ENCODE measurements at regions not wholly inside any gene's neighbourhood (a gene's known extent, or its start where the extent isn't known, plus 50 kb on each side); places are given as distances from the start of the nearest gene placed in this dataset.

DNA sequence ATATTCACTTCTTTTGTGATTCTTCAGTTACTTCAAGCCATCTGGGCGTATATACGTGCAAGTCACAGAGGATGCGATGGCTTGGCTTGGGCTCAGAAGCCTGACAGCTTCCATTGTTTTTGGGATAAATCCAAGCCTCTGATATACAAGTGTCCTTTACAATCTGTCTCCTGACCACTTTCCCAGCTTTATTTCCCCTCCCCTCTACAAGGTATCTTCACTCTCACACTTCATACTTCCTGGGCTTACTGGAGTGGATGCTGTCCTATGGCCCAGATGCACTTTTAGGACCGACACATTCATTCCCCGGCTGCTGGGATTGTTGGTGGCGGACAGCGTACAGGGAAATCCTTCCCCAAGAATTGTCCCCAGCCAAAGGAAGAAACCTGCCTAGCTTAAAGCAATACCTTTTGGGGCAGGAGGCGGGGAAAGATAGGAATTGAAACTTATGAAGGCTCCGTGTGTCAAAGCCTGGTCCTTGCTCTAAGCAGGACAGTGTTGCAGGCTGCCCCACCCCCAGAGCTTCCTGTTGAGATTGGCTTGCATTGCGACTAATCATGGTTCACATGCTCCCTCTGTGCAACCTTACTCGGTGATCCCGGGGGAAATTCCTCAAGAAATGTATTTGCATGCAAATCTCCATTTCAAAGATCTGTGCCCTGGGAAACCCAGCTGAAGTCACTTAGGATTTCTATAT is 802.9 kb upstream of the ID2 start:
- no peak for DNase-seq

- no peak for DNase-seq
Observed at GRCh38 chr2:7879483-7879835, 802.4 kb upstream of the ID2 start.

- no peak for DNase-seq
Observed at GRCh38 chr2:7880126-7880525, 801.7 kb upstream of the ID2 start.

- DNase-seq, result no peak
Observed at GRCh38 chr2:7880566-7880965, 801.3 kb upstream of the ID2 start.

DNA sequence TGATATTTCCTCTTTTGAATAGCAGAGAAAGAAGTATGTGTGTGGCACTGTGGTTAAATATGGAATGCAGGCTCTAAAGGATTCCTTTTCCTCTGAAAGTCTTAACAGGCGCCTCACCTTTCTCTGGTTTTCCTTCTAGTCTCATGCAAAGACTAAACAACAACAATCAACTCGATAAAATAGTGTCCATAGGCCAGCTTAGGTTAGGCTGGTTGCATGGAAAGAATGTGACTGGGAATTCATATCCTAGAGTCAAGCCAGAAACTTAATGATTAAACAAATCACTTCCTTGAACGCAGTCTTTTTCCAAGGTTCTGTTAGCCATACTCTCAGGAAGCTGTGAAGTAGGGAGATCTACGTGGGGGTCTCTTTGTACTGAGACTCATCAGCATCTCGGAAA is 800.8 kb upstream of the ID2 start:
- no peak for DNase-seq

DNA sequence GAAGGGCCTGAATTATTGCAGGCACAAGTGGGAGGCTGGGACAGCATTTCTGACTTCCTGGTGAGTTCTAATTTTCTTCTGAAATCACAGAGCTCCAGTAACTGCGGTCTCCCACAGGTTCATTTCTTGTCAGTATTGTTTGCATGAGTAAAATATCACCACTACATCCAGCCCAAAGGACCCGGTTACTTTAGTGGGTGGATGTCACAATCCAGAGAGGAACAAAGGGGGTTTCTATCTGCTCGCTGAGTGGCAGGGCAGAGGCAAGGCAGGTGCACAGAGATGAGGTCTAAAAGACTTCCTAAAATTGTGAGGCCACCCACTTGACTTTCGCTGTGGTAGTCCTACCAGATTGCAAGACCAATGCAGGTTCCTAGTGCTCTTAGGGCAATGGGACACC is 800.4 kb upstream of the ID2 start:
- DNase-seq, result no peak

- DNase-seq, result no peak
Observed at GRCh38 chr2:7882296-7882695, 799.6 kb upstream of the ID2 start.

GRCh38 chr2:7884338-7884737 is 797.5 kb upstream of the ID2 start:
- no peak for DNase-seq

DNA sequence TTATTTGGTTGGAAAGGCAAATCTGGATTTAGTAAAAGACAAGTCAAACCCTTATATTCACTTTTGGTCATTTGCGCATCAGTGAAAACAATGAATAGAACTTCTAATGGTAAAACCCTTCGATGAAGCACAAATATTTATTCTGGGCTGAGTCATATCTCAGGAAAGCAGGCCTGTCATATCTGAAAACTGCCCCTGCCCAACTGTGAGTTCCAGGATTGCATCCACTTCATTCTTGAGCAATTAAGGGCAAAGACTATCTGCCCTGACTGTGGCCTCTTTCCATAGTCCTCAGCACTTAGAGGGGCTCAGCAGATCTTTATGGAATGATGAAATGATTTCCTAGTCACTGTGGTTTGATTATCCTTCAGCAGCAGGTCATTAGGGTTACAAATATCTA is 795.2 kb upstream of the ID2 start:
- no peak for DNase-seq

DNA sequence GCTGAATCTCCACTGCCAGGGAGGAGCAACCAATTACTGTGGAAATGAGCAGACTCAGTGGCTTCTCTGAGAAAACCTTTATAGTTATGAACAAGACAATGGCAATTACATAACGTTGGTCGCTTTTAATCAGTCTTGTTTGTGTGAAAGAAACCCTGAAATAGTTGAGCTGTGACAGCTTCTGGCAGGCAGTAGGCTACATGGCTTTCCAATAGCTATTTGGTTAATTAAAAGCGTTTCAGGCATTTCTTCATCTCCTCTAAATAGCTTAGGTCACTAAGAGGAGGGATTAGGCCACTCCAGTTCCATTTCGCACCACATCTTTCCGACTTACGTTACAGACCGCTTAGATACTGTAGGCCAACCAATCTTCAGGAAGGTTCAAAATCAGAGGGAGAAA is 794.4 kb upstream of the ID2 start:
- DNase-seq, result no peak

- no peak for DNase-seq
Observed at GRCh38 chr2:7888876-7889275, 793.0 kb upstream of the ID2 start.

DNA sequence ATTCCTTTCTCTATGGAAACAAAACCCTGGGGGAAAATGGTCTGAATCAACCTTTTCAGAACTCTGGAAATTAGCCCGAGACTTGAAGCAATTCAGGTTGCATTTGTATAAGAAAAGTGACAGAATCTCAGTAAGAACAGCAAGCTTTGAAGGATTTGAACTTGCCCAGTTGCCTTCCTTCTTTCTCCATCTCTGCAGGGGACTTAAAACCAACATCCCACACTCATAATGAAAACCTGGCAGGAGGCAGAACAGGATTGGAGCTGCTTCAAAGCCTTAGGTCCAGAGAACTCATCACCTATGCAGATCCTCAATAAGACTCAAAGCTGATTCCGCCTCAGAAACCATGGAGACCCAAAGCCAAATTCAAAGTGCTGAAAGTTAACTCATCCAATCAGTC is 790.5 kb upstream of the ID2 start:
- DNase-seq, result no peak

DNA sequence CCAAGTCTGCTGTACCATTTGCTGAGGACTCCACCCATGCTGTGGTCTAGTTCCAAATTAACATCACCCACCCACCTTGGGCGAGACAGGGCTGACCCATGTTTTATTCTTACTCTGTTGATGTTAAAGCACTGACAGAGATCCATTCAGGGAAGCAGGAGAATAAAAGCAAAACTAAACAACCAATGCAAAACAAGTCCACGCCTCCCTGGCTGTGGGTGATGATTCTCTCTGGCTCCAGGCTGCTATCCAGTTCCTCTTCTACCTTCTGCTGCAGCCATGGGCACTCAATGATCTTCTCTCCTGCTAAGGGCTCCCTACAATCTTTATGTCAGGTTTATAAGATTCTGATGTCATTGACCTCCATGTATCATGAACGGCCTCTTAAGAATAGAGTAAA is 786.6 kb upstream of the ID2 start:
- DNase-seq, result no peak

GRCh38 chr2:7896940-7897487 is 784.8 kb upstream of the ID2 start:
- no peak for DNase-seq

DNA sequence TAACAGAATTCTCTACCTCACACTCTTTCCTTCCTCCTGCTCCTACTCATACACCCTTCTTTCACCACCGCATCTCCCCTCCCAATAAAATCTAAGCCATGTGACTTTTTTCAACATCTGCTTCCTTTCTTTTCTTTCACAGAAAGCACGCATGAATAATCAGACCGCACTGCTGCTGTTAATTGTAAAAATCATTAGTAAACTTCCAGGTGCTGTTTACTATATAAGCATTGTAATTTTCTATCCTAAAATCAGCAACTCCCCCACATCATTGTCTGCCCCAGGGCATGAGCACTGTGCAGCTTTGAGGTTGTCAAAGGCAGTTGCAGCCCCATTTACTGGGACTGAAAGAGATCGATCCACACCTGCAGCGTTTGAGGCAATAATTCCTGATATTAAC is 782.6 kb upstream of the ID2 start:
- DNase-seq, result peak; percentile 43

GRCh38 chr2:7899923-7900322 is 781.9 kb upstream of the ID2 start:
- DNase-seq, result no peak

DNA sequence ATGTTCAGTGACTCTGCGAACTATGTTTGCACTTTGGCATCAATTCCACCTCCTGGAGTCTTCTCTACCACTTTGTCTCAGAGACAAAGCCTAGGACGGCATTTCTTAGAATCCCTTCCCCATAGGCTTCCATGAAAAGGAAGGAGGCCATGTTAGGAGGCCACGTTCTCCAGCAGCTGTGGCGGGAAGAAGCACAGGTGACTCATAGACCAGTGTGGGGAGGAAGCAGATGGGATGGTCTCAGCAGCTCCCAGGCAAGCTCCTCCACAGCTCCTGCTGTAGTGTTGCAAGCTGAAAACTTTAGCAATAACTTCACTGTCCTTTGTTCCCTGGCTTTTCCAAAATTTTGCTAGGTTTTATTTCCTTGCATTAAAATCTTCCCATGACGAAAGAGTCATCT is 781.3 kb upstream of the ID2 start:
- DNase-seq, result no peak

DNA sequence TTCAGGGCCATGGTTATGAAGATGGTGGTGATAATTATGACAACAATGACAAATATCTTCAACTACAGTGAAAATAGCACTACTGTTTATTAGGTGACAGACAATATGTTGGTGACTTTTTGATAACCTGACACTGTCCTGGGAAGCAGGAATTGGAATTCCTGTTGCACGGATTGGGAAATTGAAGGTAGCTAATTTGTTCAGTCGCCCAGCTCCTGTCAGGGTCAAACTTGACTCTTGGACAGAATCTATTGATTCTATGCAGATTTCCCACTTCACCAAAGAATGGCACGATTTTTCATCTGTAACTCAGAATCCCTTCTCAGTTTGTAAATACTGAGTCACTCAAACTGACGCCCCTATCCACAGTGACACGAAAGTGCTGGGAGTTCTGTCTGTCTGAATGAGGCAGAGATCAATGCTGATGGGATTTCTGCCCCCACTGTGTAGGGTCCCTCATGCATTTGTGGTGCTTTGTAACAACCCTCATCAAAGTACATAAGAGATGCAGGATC is 779.5 kb upstream of the ID2 start:
- no peak for DNase-seq

DNA sequence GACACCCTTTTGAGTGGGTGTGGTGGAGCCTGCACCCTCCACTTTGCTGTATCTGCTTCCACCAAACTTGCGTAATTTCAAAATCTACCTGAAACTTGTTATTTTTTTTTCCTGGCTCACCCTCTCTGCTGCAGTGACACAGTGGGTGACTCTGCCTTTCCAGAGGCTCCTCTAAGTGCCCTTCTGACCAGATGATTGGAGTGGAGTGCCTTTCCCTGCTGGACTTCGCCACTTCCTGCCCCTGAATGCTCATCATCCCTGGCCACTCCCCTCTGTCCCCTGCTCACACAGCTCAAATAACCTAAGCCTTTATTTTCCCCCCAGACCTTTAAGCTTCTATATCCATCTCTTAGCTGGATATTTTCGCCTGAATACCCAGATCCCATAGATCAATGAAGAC is 777.5 kb upstream of the ID2 start:
- no peak for DNase-seq

- DNase-seq, result peak; percentile 60
Observed at GRCh38 chr2:7905756-7906155, 776.1 kb upstream of the ID2 start.

GRCh38 chr2:7906431-7906830 is 775.4 kb upstream of the ID2 start:
- no peak for DNase-seq

- no peak for DNase-seq
Observed at GRCh38 chr2:7907041-7907440, 774.8 kb upstream of the ID2 start.

- no peak for DNase-seq
Observed at GRCh38 chr2:7910752-7911151, 771.1 kb upstream of the ID2 start.

- no peak for DNase-seq
Observed at GRCh38 chr2:7911196-7911595, 770.7 kb upstream of the ID2 start.

DNA sequence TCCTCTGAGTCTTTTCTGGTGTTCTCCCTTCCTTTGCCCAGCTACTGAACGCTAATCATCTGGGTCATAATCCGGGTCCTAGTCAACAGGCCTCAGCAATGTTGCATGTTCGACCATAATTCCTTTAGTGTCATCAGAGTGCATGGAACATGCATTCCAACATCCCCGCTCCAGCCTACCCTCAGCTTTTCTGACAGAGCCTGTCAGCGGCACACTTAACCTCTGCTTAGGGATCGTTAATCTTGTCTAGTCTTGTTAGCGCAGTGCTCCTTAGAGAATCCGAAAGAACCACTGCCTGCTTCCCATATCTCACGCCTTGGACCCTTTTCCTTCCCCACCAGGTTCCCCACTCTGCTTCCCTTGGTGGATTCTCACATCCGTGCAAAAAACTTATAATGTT is 767.9 kb upstream of the ID2 start:
- DNase-seq, result no peak

Data from NCI-H1436 (cell line).